Ecto neural progenitor cell (in vitro differentiated cells): ENCODE measurements at regions not wholly inside any gene's neighbourhood (a gene's known extent, or its start where the extent isn't known, plus 50 kb on each side); places are given as distances from the start of the nearest gene placed in this dataset.

Experiments used
- DNase-seq: peaks from one replicate; pipeline ENCODE4 v3.0.0-alpha.2; 2018; ENCODE audit warnings: low spot score

DNA sequence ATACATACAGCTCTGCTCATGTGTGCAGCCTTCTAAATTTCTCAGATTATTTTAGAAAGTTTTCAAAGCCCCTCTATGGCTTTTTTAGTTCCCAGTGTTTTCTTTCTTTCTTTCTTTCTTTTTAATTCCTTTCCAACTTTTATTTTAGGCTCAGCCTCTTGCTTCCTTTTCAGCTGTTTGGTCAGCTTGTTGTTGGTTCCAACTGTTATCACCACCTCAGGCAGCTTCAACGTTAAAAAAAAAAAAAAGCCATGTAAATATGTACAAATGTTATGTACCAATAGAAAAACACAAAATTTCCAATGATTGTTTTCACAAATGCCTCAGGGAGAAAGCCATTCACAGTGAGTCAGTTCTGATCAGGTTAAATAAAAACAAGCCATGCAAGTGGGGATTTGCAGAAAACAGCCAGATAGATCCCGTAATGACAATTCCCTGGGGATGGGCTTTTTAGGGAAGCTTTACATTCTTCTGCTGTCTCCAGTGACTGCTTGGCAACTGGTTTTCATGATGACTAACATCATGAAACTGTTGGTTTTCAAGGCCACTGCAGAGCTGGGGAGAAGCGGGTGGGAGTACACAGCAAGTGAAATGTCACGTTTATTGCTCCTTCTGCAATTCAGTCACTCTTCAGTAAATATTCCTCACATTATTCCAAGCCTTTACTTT, 908.4 kb downstream of the EPHA3 start:
- peak; percentile 56 for DNase-seq

DNA sequence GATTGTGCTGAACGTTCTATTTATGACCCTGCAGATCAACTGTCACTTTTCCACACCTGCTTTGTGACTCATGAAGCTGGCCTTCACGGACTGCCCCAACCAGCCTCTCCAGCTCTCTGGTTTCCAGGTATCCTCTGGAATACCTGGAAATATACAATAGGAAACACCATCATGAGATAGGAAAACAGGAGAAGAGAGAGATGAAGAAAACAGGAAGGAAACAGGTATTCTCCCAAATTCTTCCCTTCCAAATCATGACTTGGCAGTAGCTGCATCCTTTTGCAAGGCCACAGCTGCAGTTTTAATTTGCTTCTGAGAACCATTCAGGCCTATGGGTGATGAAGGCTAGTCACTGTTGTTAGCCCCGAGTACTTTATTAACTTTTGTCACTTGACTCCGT, 909.1 kb downstream of the EPHA3 start:
- DNase-seq: no peak

DNA sequence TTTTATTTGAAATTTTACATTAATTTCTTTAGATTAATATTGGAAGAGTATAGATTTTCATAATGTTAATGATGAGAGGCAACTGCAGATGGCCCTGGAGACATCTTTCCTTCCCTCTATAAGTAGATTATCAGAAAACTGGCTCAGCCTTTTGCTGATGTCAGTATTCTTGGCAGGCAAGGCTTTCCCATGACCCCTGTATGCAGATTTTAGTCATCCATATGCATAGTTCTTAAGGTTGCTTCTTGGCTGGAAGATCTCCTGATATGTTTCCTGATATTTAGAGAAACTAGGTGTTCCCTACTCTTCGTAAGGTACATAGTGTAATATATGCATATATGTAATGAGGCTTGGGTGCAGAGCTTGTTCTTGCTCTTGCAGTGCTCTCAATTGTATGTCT, 911.4 kb downstream of the EPHA3 start:
- DNase-seq: no peak

- no peak for DNase-seq
Measured at GRCh38 chr3:90025019-90025418, 917.6 kb downstream of the EPHA3 start.

DNA sequence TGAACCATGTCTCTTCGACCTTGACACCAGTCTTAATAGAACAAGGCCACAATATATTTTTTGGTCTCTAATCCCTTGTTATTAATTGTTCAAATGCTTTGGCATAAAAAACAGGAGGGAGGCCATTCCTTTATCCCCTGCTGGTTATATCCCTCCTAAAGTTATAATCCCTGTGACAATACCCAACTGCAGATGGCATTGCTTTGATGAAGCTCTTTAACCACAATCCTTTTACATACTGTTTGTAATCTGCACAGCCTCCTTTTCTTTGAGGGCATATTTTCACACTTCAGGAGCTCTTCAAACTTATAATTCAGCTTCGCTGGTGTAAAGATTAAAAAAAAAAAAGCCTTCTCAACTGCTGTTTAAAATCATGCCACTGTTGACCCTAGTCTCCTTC, 919.0 kb downstream of the EPHA3 start:
- no peak for DNase-seq

GRCh38 chr3:90031121-90031520, 923.7 kb downstream of the EPHA3 start:
- no peak for DNase-seq

DNA sequence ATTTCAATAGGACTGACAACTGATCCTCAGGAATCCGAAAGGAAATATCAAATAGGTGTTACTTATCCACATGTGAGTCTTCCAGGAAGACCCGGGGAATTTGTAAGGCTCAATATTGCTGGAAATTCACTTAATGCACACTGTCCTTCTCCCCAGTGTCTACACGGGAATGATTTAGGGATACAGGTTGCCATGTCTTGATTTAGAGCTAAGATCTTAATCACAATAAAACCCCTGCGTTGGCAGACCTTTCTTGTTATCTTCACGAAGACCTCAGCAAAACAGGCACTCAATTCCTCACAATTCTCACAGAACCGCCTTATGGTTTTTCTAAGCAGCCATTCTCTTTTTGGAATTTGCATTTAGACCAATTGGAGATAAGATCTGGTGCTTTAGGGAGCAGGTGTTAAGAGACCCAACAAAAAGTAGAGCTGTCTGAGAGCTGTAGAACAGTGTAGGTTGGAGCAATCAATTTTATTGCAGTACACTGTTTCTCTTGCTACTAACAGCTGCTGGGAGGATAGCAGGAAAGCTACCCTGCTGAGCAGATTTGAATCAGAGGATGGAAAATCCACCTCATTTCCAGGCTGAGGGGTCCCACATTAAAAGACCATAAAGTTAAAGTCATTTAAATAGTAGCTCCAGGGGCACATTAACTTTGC, 925.7 kb downstream of the EPHA3 start:
- no peak for DNase-seq

DNA sequence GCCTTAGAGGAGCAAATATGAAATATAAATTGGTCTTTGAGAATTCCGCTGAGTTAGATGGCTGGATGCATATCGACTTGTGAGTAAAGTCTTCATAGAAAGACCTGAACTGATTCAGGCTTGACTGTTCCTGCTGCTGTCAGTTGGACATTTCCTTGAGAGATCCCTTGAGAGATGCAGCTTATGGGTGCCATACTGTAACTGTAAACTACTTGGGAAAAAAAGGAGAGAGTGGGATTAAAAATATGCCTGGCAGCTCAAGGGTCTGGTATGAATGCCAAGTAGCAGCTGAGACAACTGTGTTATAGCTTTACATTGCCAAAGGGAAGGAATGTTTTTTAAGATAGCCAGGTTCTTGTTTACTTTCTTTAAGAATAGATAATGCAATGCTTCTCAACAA, 926.6 kb downstream of the EPHA3 start:
- no peak for DNase-seq

DNA sequence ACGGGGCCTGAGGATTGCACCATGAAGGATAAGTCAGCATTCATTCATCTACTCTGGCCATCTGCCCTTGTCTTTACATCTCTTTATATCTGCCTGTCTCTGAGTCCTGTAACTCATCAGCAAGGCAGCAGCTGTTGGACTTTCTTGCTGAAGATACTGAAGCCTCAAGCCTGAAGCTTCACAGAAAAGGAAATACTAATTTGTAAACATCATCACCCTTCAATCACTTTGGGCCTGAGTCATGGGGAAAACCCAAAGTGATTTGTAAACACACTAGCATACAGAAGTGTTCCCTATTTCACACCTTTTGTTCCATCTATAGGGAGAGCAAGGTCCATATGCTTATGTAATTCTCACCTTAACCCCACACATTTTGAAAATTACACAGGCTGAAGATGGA, 928.2 kb downstream of the EPHA3 start:
- DNase-seq: no peak

GRCh38 chr3:90036939-90037469, 929.6 kb downstream of the EPHA3 start:
- no peak for DNase-seq

DNA sequence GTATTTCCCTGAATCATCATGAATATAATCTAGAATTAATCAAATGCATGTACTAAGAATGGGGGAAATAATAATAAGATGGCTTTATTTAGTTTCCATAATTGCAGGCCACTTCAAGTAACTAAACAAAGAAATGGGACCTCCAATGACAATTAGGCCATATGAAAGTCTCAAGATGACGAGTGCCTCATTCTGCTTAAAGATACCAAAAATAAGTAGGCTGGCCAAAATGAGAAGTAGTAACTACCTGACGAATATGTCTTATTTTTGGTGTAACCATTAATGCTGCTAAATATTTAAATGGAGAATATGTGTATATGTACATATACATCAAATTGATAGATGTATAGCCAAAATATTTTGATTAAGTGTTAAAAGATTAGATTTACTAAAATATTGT, 932.6 kb downstream of the EPHA3 start:
- no peak for DNase-seq

DNA sequence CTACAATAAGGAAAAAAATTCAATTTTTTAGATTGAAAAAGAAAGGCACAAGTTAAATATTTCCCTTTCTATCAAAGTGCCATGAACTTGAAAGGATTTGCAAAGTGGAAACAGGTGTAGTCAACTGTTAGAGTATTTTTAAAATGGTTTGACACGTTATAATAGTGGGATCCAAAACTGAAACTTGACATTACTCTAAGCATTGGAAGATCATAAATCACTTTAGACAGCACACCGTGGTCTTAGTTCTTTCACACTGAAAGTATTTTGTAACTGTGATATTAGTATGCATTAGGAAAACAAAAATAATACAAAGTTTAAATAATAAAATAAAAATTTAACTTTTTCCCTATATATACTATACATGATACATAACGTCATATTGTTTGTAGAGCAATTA, 933.1 kb downstream of the EPHA3 start:
- no peak for DNase-seq

DNA sequence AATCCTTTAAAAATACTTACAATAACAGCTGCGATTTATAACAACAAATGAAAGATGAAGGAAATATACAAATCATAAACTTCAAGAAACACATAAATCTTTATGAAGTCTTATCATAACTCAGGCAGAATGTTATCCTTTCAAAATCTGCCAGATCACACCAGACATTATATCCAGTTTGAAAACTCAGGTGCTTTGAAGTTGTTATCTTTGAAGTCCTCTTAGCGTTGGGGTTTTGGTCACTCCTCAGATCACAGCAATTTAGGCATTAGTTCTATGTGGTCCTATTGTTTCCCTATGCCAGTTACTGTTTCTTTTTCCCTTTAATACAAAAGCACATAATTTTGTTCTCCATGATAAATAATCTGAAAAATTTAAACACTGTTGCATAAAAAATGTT, 934.6 kb downstream of the EPHA3 start:
- no peak for DNase-seq

- no peak for DNase-seq
Measured at GRCh38 chr3:90043287-90043686, 935.9 kb downstream of the EPHA3 start.

GRCh38 chr3:90044084-90044816, 936.8 kb downstream of the EPHA3 start:
- no peak for DNase-seq

- no peak for DNase-seq
Measured at GRCh38 chr3:90052425-90052950, 945.1 kb downstream of the EPHA3 start.

DNA sequence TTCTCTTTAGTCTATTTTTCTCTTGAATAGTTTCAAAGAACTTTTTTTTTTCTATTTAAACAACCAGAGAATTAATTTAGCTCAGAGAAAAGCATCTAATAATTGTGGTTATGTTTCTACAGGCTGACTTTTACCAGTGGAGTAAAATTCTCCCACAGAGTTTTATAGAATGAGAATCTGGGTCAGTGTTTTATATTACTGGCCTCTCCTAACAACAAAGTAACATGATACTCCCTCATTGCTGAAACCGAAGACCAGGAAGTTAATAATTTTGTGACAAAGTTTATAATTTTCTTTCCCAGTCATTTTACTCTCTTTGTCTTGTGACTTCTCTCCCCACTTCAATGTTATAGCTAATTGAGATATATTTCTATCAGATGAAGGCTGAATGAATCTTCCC, 946.9 kb downstream of the EPHA3 start:
- no peak for DNase-seq

- DNase-seq: no peak
Measured at GRCh38 chr3:90055666-90056065, 948.2 kb downstream of the EPHA3 start.

- no peak for DNase-seq
Measured at GRCh38 chr3:90056281-90057032, 949.0 kb downstream of the EPHA3 start.

DNA sequence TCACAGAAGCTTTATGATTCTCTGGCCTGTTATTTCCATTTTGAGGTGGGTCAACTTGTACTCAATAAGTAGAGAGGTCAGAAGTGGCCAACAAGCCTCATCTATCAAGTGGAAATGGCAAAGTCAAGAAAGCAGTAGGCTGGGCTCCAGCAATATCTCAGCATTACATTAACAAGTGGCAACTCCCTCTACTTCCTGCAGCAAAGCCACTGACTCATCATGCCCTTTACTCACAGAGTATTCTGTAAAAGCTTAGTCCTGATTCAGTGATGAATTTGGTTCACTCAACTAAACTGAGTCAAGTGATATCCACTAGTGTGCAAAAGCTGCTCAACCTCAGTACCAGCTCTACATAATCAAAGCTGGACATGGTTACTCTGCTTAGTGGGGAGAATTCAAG, 954.6 kb downstream of the EPHA3 start:
- no peak for DNase-seq

GRCh38 chr3:90062631-90063200, 955.3 kb downstream of the EPHA3 start:
- no peak for DNase-seq

DNA sequence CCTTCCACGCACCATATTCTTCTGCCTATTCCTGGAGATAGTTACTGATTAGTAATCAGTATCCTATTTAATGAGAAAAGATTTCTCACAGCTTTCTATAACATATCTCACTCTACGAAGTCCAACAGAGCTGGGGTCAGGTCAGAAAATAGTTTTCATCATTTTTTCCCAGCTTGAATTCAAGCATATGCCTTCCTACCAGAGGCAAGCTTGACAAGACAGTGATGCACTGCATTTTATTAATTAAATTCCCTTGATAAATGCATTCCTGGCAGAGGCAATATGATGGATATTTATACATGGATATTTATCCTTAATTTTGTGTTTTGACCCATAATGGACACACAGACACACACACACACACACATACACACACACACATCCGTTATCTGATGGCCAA, 961.4 kb downstream of the EPHA3 start:
- DNase-seq: no peak
